HCT116 (cell line): ENCODE measurements at regions not wholly inside any gene's neighbourhood (a gene's known extent, or its start where the extent isn't known, plus 50 kb on each side); places are given as distances from the start of the nearest gene placed in this dataset.

Source experiments
- CEBPB ChIP-seq: IDR thresholded peaks from 2 replicates; pipeline ENCODE4 v1.6.1; 2012; ENCODE audit warnings: low read depth
- EZH2 ChIP-seq: fragments of 200-600 bp; sonication (generic); IDR thresholded peaks from 2 replicates; pipeline ENCODE4 v1.6.1; 2017; ENCODE audit warnings: antibody characterized with exemption, mixed run types
- EZH2phosphoT487 ChIP-seq: fragments of 200-600 bp; IDR thresholded peaks from 2 replicates; pipeline ENCODE4 v1.6.1; 2018; ENCODE audit warnings: antibody characterized with exemption, borderline replicate concordance
- POLR2A ChIP-seq: IDR thresholded peaks from 2 replicates; pipeline ENCODE4 v1.7.0; 2011; ENCODE audit warnings: borderline replicate concordance; ENCODE audit not compliant: insufficient read depth, insufficient read length; ENCODE audit errors: extremely low read depth
- POLR2AphosphoS5 ChIP-seq: IDR thresholded peaks from 2 replicates; pipeline ENCODE4 v1.6.1; 2011; ENCODE audit warnings: mild to moderate bottlenecking, low read depth, low read length, moderate library complexity
- RAD21 ChIP-seq: IDR thresholded peaks from 2 replicates; pipeline ENCODE4 v1.6.1; 2012; ENCODE audit warnings: low read depth, mild to moderate bottlenecking
- REST ChIP-seq: IDR thresholded peaks from 2 replicates; pipeline ENCODE4 v1.6.1; 2012; ENCODE audit warnings: low read depth
- SIN3A ChIP-seq: IDR thresholded peaks from 2 replicates; pipeline ENCODE4 v1.6.1; 2012; ENCODE audit warnings: low read depth
- YY1 ChIP-seq: IDR thresholded peaks from 2 replicates; pipeline ENCODE4 v1.6.1; 2011; ENCODE audit warnings: low read length, low read depth, moderate library complexity, mild to moderate bottlenecking; ENCODE audit not compliant: insufficient replicate concordance; ENCODE audit errors: extremely low read depth
- TF ChIP-seq, protein P1 (sequence below), 3 experiments: fragments of 200-600 bp in 1 of 3; sonication (generic) in 1 of 3; IDR thresholded peaks in 2 of 3; conservative IDR thresholded peaks in 1 of 3; 2 replicates each; pipeline ENCODE4 v1.5.1; 2012 to 2017; ENCODE audit warnings: low read depth in 2 of 3, low read length in 2 of 3, antibody characterized with exemption in 1 of 3, borderline replicate concordance in 1 of 3, control low read depth in 1 of 3, mild to moderate bottlenecking in 1 of 3, mixed read lengths in 1 of 3, mixed run types in 1 of 3, moderate library complexity in 1 of 3; ENCODE audit not compliant: insufficient read depth in 1 of 3
- TF ChIP-seq, protein P2 (sequence below): IDR thresholded peaks from 2 replicates; pipeline ENCODE4 v1.6.1; 2012

- TF ChIP-seq POLR2A = no peak
- TF ChIP-seq, protein P1, sequence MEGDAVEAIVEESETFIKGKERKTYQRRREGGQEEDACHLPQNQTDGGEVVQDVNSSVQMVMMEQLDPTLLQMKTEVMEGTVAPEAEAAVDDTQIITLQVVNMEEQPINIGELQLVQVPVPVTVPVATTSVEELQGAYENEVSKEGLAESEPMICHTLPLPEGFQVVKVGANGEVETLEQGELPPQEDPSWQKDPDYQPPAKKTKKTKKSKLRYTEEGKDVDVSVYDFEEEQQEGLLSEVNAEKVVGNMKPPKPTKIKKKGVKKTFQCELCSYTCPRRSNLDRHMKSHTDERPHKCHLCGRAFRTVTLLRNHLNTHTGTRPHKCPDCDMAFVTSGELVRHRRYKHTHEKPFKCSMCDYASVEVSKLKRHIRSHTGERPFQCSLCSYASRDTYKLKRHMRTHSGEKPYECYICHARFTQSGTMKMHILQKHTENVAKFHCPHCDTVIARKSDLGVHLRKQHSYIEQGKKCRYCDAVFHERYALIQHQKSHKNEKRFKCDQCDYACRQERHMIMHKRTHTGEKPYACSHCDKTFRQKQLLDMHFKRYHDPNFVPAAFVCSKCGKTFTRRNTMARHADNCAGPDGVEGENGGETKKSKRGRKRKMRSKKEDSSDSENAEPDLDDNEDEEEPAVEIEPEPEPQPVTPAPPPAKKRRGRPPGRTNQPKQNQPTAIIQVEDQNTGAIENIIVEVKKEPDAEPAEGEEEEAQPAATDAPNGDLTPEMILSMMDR (IDR thresholded peaks at IDR 0.05 in 2 of 3, conservative IDR thresholded peaks at IDR 0.05 in 1 of 3; ENCODE audit: borderline replicate concordance in 1 of 3, insufficient read depth in 1 of 3, low read depth in 2 of 3, low read length in 2 of 3) = no peak
- TF ChIP-seq RAD21 = no peak
- no peak for TF ChIP-seq EZH2phosphoT487
- TF ChIP-seq CEBPB = no peak
- no peak for TF ChIP-seq YY1
- TF ChIP-seq, protein P2, sequence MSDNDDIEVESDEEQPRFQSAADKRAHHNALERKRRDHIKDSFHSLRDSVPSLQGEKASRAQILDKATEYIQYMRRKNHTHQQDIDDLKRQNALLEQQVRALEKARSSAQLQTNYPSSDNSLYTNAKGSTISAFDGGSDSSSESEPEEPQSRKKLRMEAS = no peak
- TF ChIP-seq EZH2 = no peak
- no peak for TF ChIP-seq SIN3A
- TF ChIP-seq REST = no peak
- TF ChIP-seq POLR2AphosphoS5 = no peak
Observed at GRCh38 chr20:24772667-24773066, 176.4 kb upstream of the CST7 start.
